OCI-LY7 (cell line): ENCODE measurements at regions not wholly inside any gene's neighbourhood (a gene's known extent, or its start where the extent isn't known, plus 50 kb on each side); places are given as distances from the start of the nearest gene placed in this dataset.

ENCODE experiments used
- CTCF ChIP-seq: fragments of 200-600 bp; sonication (generic); conservative IDR thresholded peaks from 2 replicates; pipeline ENCODE4 v1.5.1; 2014; ENCODE audit warnings: mild to moderate bottlenecking, antibody characterized with exemption, low read length, moderate library complexity, mixed read lengths
- EZH2phosphoT487 ChIP-seq: fragments of 200-600 bp; sonication (generic); IDR thresholded peaks from 2 replicates; pipeline ENCODE4 v1.6.1; 2018; ENCODE audit warnings: low read depth, borderline replicate concordance, mild to moderate bottlenecking, mixed run types, antibody characterized with exemption, low read length, moderate library complexity, mixed read lengths

- TF ChIP-seq CTCF (no peak), EZH2phosphoT487 (no peak)
Measured at GRCh38 chr17:71063559-71063958, 894.2 kb downstream of the KCNJ2 start.
